SK-N-SH (cell line): ENCODE measurements at regions not wholly inside any gene's neighbourhood (a gene's known extent, or its start where the extent isn't known, plus 50 kb on each side); places are given as distances from the start of the nearest gene placed in this dataset.

ENCODE experiments used
- CTCF ChIA-PET: fragments of 300-600, 350-600 bp; formaldehyde crosslinking; extraction: SDS; loops from one replicate; lab custom pipeline; 2021; lab: Yijun Ruan, JAX
- POLR2A ChIA-PET: fragments of 350-600 bp; sonication (Branson Sonifier 250); formaldehyde crosslinking; extraction: SDS; loops from one replicate; lab custom pipeline; 2020; ENCODE audit warnings: antibody characterized with exemption, inconsistent platforms; lab: Yijun Ruan, JAX
- DNase-seq: peaks from one replicate; pipeline ENCODE4 v3.0.0; 2012
- H2AFZ ChIP-seq: fragments of 200-600 bp; sonication (generic); 2 replicates; pipeline ENCODE4 v1.8.1; 2016; ENCODE audit warnings: antibody characterized with exemption, mild to moderate bottlenecking, low read depth
- H3F3A ChIP-seq: fragments of 200-600 bp; sonication (generic); replicated peaks from 2 replicates; pipeline ENCODE3; 2016; ENCODE audit warnings: antibody characterized with exemption, mild to moderate bottlenecking; ENCODE audit not compliant: insufficient read depth
- H3K27ac ChIP-seq, 2 experiments: fragments of 200-500 bp in 1 of 2; fragments of 200-600 bp in 1 of 2; sonication (Bioruptor generic) in 1 of 2; sonication (generic), shearing (Covaris generic) in 1 of 2; 2 replicates each; pipeline versions ENCODE4 v1.5.1 to v1.6.1; 2014 to 2016; ENCODE audit warnings: low read depth in 2 of 2, inconsistent platforms in 1 of 2, low read length in 1 of 2, mild to moderate bottlenecking in 1 of 2, mixed read lengths in 1 of 2
- H3K27me3 ChIP-seq: fragments of 200-600 bp; sonication (generic), shearing (Covaris generic); 2 replicates; pipeline ENCODE4 v1.6.1; 2016; ENCODE audit warnings: mixed run types; ENCODE audit not compliant: insufficient read depth
- H3K36me3 ChIP-seq, 2 experiments: fragments of 200-500 bp in 1 of 2; fragments of 200-600 bp in 1 of 2; sonication (Bioruptor generic) in 1 of 2; sonication (generic) in 1 of 2; replicated peaks in 1 of 2; 2 replicates each; pipeline versions ENCODE3 to v1.5.1; 2014 to 2016; ENCODE audit warnings: low read length in 1 of 2, mild to moderate bottlenecking in 1 of 2; ENCODE audit not compliant: insufficient read depth in 2 of 2, control insufficient read depth in 1 of 2
- H3K4me1 ChIP-seq, 2 experiments: fragments of 200-500 bp in 1 of 2; fragments of 200-600 bp in 1 of 2; sonication (Bioruptor generic) in 1 of 2; sonication (generic), shearing (Covaris generic) in 1 of 2; 2 replicates each; pipeline versions ENCODE4 v1.5.1 to v1.6.1; 2014 to 2016; ENCODE audit warnings: low read depth in 1 of 2, low read length in 1 of 2, mixed run types in 1 of 2; ENCODE audit not compliant: insufficient read depth in 2 of 2, control insufficient read depth in 1 of 2
- H3K4me2 ChIP-seq: fragments of 200-600 bp; sonication (generic), shearing (Covaris generic); 2 replicates; pipeline ENCODE4 v1.6.1; 2017; ENCODE audit warnings: mixed run types
- H3K4me3 ChIP-seq, 2 experiments: fragments of 200-500 bp in 1 of 2; fragments of 200-600 bp in 1 of 2; sonication (Bioruptor generic) in 1 of 2; sonication (generic), shearing (Covaris generic) in 1 of 2; 2 replicates each; pipeline versions ENCODE4 v1.5.1 to v1.8.1; 2014 to 2016; ENCODE audit warnings: low read depth in 2 of 2, inconsistent platforms in 1 of 2, low read length in 1 of 2, mild to moderate bottlenecking in 1 of 2, mixed read lengths in 1 of 2, moderate library complexity in 1 of 2
- H3K79me2 ChIP-seq: fragments of 200-600 bp; sonication (generic); 2 replicates; pipeline ENCODE4 v1.8.1; 2017; ENCODE audit warnings: mild to moderate bottlenecking; ENCODE audit not compliant: insufficient read depth
- H3K9ac ChIP-seq: fragments of 200-600 bp; sonication (generic); 2 replicates; pipeline ENCODE4 v1.6.1; 2017; ENCODE audit warnings: mixed run types
- H3K9me2 ChIP-seq: fragments of 200-600 bp; sonication (generic); 2 replicates; pipeline ENCODE4 v1.6.1; 2017; ENCODE audit warnings: mixed run types
- H3K9me3 ChIP-seq: fragments of 200-600 bp; sonication (generic); 2 replicates; pipeline ENCODE4 v1.6.1; 2017; ENCODE audit warnings: mixed run types, mild to moderate bottlenecking, moderate library complexity
- H4K20me1 ChIP-seq: fragments of 200-600 bp; sonication (generic); 2 replicates; pipeline ENCODE4 v1.6.1; 2017; ENCODE audit warnings: mild to moderate bottlenecking, mixed run types; ENCODE audit not compliant: insufficient read depth
- CHD2 ChIP-seq: fragments of 150-350 bp; IDR thresholded peaks from 2 replicates; pipeline ENCODE4 v1.6.1; 2018; ENCODE audit warnings: low read length; ENCODE audit not compliant: partially characterized antibody
- EP300 ChIP-seq, 2 experiments: IDR thresholded peaks; 2 replicates each; pipeline versions ENCODE4 v1.4.0 to v1.6.1; 2012; ENCODE audit warnings: borderline replicate concordance in 1 of 2, low read depth in 1 of 2, low read length in 1 of 2
- EZH2phosphoT487 ChIP-seq: fragments of 200-600 bp; sonication (generic); IDR thresholded peaks from 2 replicates; pipeline ENCODE4 v1.6.1; 2017; ENCODE audit warnings: low read depth, mixed run types, mild to moderate bottlenecking, antibody characterized with exemption, moderate library complexity, borderline replicate concordance
- FOSL2 ChIP-seq: IDR thresholded peaks from 2 replicates; pipeline ENCODE4 v1.4.0; 2012; ENCODE audit warnings: low read depth, mild to moderate bottlenecking, moderate library complexity, borderline replicate concordance
- GABPA ChIP-seq: IDR thresholded peaks from 2 replicates; pipeline ENCODE4 v1.4.0; 2012; ENCODE audit warnings: low read depth, mild to moderate bottlenecking
- JUND ChIP-seq: IDR thresholded peaks from 2 replicates; pipeline ENCODE4 v1.4.0; 2012
- MAX ChIP-seq: IDR thresholded peaks from 2 replicates; pipeline ENCODE4 v1.4.0; 2012; ENCODE audit warnings: low read depth
- MEF2A ChIP-seq: IDR thresholded peaks from 2 replicates; pipeline ENCODE4 v1.4.0; 2012; ENCODE audit warnings: low read depth, borderline replicate concordance
- NFIC ChIP-seq: IDR thresholded peaks from 2 replicates; pipeline ENCODE4 v1.4.0; 2012; ENCODE audit warnings: borderline replicate concordance
- NRF1 ChIP-seq: IDR thresholded peaks from 2 replicates; pipeline ENCODE4 v1.6.1; 2012; ENCODE audit warnings: low read depth, mild to moderate bottlenecking, low read length
- PBX3 ChIP-seq: IDR thresholded peaks from 2 replicates; pipeline ENCODE4; 2012
- POLR2AphosphoS5 ChIP-seq: IDR thresholded peaks from 2 replicates; pipeline ENCODE4 v1.6.1; 2012; ENCODE audit warnings: low read depth, low read length
- RCOR1 ChIP-seq: fragments of 150-350 bp; IDR thresholded peaks from 2 replicates; pipeline ENCODE4 v1.6.1; 2017; ENCODE audit warnings: antibody characterized with exemption, low read length
- RFX5 ChIP-seq: IDR thresholded peaks from 2 replicates; pipeline ENCODE4 v1.6.1; 2012; ENCODE audit warnings: mild to moderate bottlenecking, improper control_type of control experiment, low read length
- RXRA ChIP-seq: IDR thresholded peaks from 2 replicates; pipeline ENCODE4 v1.4.0; 2012; ENCODE audit warnings: low read depth, mild to moderate bottlenecking, borderline replicate concordance
- TAF1 ChIP-seq: IDR thresholded peaks from 2 replicates; pipeline ENCODE4 v1.6.1; 2012; ENCODE audit warnings: low read depth, mild to moderate bottlenecking, low read length, moderate library complexity, borderline replicate concordance
- TEAD4 ChIP-seq: IDR thresholded peaks from 2 replicates; pipeline ENCODE4 v1.4.0; 2012; ENCODE audit warnings: mild to moderate bottlenecking, borderline replicate concordance; ENCODE audit not compliant: insufficient read depth
- ZBTB33 ChIP-seq: IDR thresholded peaks from 2 replicates; pipeline ENCODE4 v1.4.0; 2012; ENCODE audit warnings: low read depth, borderline replicate concordance
- WGBS: methylation state at CpG from one replicate; pipeline ENCODE4 v1.1.6; 2017; ENCODE audit warnings: low lambda C conversion rate; 5-methylcytosine and 5-hydroxymethylcytosine counted together

- Histone ChIP-seq H3K4me1 (no peaks in the 10 kb centered on the region), H3K4me3 (no peak overlapping the region), H2AFZ (no peak overlapping the region), H3K27ac (no peak overlapping the region), H3K27me3 (no peaks in the 10 kb centered on the region; the same call in 1 of the 2 replicates), H3K79me2 (no peaks in the 10 kb centered on the region), H3K9me3 (no peaks in the 10 kb centered on the region), H3K4me2 (no peak overlapping the region)
- no peak for DNase-seq
- TF ChIP-seq POLR2AphosphoS5 (no peak), TAF1 (no peak), NRF1 (no peak), JUND (no peak), RFX5 (no peak), MEF2A (no peak), ZBTB33 (no peak), FOSL2 (no peak), NFIC (no peak), CHD2 (no peak), MAX (no peak), TEAD4 (no peak), GABPA (no peak), RCOR1 (no peak), RXRA (no peak), EP300 (IDR thresholded peaks at IDR 0.05; ENCODE audit: borderline replicate concordance in 1 of 2, low read depth in 1 of 2, low read length in 1 of 2) (no peak), PBX3 (no peak), EZH2phosphoT487 (no peak)
- TF ChIP-seq, all 33 proteins: peak for 0
- no peaks in the 10 kb centered on the region for H3F3A ChIP-seq
- H3K36me3 ChIP-seq: no peaks in the 10 kb centered on the region
- no peak overlapping the region for H3K9ac ChIP-seq
- ChIA-PET CTCF (interaction anchor here (1.0 to 2.4 kb wide), 2 partner anchors 163 to 239 kb away, joined by 3 to 6 read pairs; no protein-coding TSS in a partner anchor), POLR2A (no interaction called here)
- no peaks in the 10 kb centered on the region for H3K9me2 ChIP-seq
- no peaks in the 10 kb centered on the region for H4K20me1 ChIP-seq
- 5% methylated on average over 2 of the region's 2 CpGs for WGBS
Observed at GRCh38 chr6:159415540-159415939, 246.3 kb downstream of the FNDC1 start.
